GM23338 (cell line): ENCODE measurements at regions not wholly inside any gene's neighbourhood (a gene's known extent, or its start where the extent isn't known, plus 50 kb on each side); places are given as distances from the start of the nearest gene placed in this dataset.

Experiments used
- ATAC-seq: fragments of 200-7000 bp; cut with Tn5 transposase; 3 replicates; pipeline ENCODE4 v1.9.1; 2020
- DNase-seq: peaks from one replicate; pipeline ENCODE4 v3.0.0-alpha.2; 2015; ENCODE audit warnings: low spot score
- H2AFZ ChIP-seq: fragments of 200-600 bp; sonication (generic); 2 replicates; pipeline ENCODE4 v1.8.0; 2016; ENCODE audit warnings: antibody characterized with exemption, mild to moderate bottlenecking, moderate library complexity
- H3F3A ChIP-seq: fragments of 200-600 bp; sonication (generic); replicated peaks from 2 replicates; pipeline ENCODE4 v1.8.0; 2017; ENCODE audit warnings: antibody characterized with exemption, mixed run types, low read depth
- H3K27ac ChIP-seq: fragments of 200-600 bp; sonication (generic); 2 replicates; pipeline ENCODE4 v1.6.1; 2016; ENCODE audit warnings: low read depth
- H3K27me3 ChIP-seq: fragments of 200-600 bp; sonication (generic); 2 replicates; pipeline ENCODE4 v1.8.0; 2016; ENCODE audit warnings: mild to moderate bottlenecking, mixed run types, moderate library complexity; ENCODE audit not compliant: insufficient read depth
- H3K36me3 ChIP-seq: fragments of 200-600 bp; sonication (generic); 2 replicates; pipeline ENCODE4 v1.8.0; 2016; ENCODE audit warnings: mild to moderate bottlenecking; ENCODE audit not compliant: insufficient read depth
- H3K4me1 ChIP-seq: fragments of 200-600 bp; sonication (generic); 2 replicates; pipeline ENCODE4 v1.8.0; 2016; ENCODE audit warnings: mild to moderate bottlenecking, moderate library complexity; ENCODE audit not compliant: insufficient read depth
- H3K4me2 ChIP-seq: fragments of 200-600 bp; sonication (generic); 2 replicates; pipeline ENCODE4 v1.7.1; 2017; ENCODE audit warnings: mixed run types
- H3K4me3 ChIP-seq: fragments of 200-600 bp; sonication (generic); 2 replicates; pipeline ENCODE4 v1.6.1; 2016; ENCODE audit warnings: mixed run types
- H3K79me2 ChIP-seq: fragments of 200-600 bp; sonication (generic); replicated peaks from 2 replicates; pipeline ENCODE4 v1.8.0; 2017; ENCODE audit warnings: mild to moderate bottlenecking; ENCODE audit not compliant: insufficient read depth
- H3K9me2 ChIP-seq: fragments of 200-600 bp; sonication (generic); 2 replicates; pipeline ENCODE4 v1.8.0; 2017; ENCODE audit not compliant: insufficient read depth
- H4K20me1 ChIP-seq: fragments of 200-600 bp; sonication (generic); replicated peaks from 2 replicates; pipeline ENCODE4 v1.8.0; 2017; ENCODE audit warnings: mild to moderate bottlenecking; ENCODE audit not compliant: insufficient read depth
- H3K27ac Mint-ChIP-seq: 2 replicates; pipeline ENCODE4 v1.8.0; 2020; ENCODE audit warnings: inconsistent platforms, mild to moderate bottlenecking, moderate library complexity, mixed read lengths
- H3K27me3 Mint-ChIP-seq: 3 replicates; pipeline ENCODE4 v1.8.0; 2022; ENCODE audit warnings: low read depth, mild to moderate bottlenecking, moderate library complexity, mixed read lengths, inconsistent platforms; ENCODE audit not compliant: insufficient read depth, poor library complexity
- H3K36me3 Mint-ChIP-seq: 3 replicates; pipeline ENCODE4 v1.8.0; 2021; ENCODE audit warnings: low read depth, mild to moderate bottlenecking, inconsistent platforms, moderate library complexity, mixed read lengths
- H3K4me1 Mint-ChIP-seq: 3 replicates; pipeline ENCODE4 v1.8.0; 2020; ENCODE audit warnings: mild to moderate bottlenecking, inconsistent platforms, mixed read lengths
- H3K4me3 Mint-ChIP-seq: 3 replicates; pipeline ENCODE4 v1.8.0; 2021; ENCODE audit warnings: moderate library complexity, mild to moderate bottlenecking, inconsistent platforms, mixed read lengths
- H3K9me3 Mint-ChIP-seq: 3 replicates; pipeline ENCODE4 v1.8.0; 2020; ENCODE audit warnings: moderate library complexity, mild to moderate bottlenecking, inconsistent platforms, mixed read lengths
- CTCF ChIP-seq, 2 experiments: fragments of 200-600 bp in 1 of 2; sonication (generic) in 1 of 2; conservative IDR thresholded peaks; 2 replicates each; pipeline versions ENCODE4 v1.5.1 to v1.6.1; 2016 to 2017; ENCODE audit warnings: antibody characterized with exemption in 2 of 2, low read depth in 2 of 2, mild to moderate bottlenecking in 2 of 2, moderate library complexity in 1 of 2
- ETS1 ChIP-seq: IDR thresholded peaks from 2 replicates; pipeline ENCODE4 v1.6.1; 2016; ENCODE audit warnings: antibody characterized with exemption
- EZH2 ChIP-seq: fragments of 200-600 bp; sonication (generic); IDR thresholded peaks from one replicate; pipeline ENCODE4 v1.8.0; 2017; ENCODE audit warnings: antibody characterized with exemption, mild to moderate bottlenecking, low read depth; ENCODE audit not compliant: unreplicated experiment
- EZH2phosphoT487 ChIP-seq: fragments of 200-600 bp; sonication (generic); IDR thresholded peaks from one replicate; pipeline ENCODE4 v1.8.1; 2018; ENCODE audit warnings: antibody characterized with exemption; ENCODE audit not compliant: unreplicated experiment
- JUNB ChIP-seq: IDR thresholded peaks from one replicate; pipeline ENCODE4 v1.6.1; 2016; ENCODE audit warnings: antibody characterized with exemption; ENCODE audit not compliant: unreplicated experiment
- POLR2AphosphoS5 ChIP-seq: IDR thresholded peaks from 2 replicates; pipeline ENCODE4 v1.6.1; 2016; ENCODE audit warnings: antibody characterized with exemption, low read depth
- REST ChIP-seq: IDR thresholded peaks from one replicate; pipeline ENCODE4 v1.6.1; 2018; ENCODE audit warnings: antibody characterized with exemption; ENCODE audit not compliant: unreplicated experiment
- STAT1 ChIP-seq: IDR thresholded peaks from one replicate; pipeline ENCODE4 v1.6.1; 2016; ENCODE audit warnings: antibody characterized with exemption; ENCODE audit not compliant: unreplicated experiment
- ZNF114 ChIP-seq: fragments of 250-450 bp; sonication (Bioruptor Pico); IDR thresholded peaks from 2 replicates; pipeline ENCODE4 v1.5.0; 2020; ENCODE audit warnings: mild to moderate bottlenecking, moderate library complexity
- ZNF331 ChIP-seq: fragments of 250-450 bp; sonication (Bioruptor Pico); IDR thresholded peaks from 2 replicates; pipeline ENCODE4 v1.5.0; 2020; ENCODE audit warnings: low read depth, mild to moderate bottlenecking, moderate library complexity
- ZNF462 ChIP-seq: fragments of 250-450 bp; sonication (Bioruptor Pico); IDR thresholded peaks from 2 replicates; pipeline ENCODE4 v1.5.0; 2020; ENCODE audit warnings: mild to moderate bottlenecking, moderate library complexity

GRCh38 chr20:21798384-21798783 is 92.9 kb downstream of the PAX1 start:
- H3K4me3 Mint-ChIP-seq = no peak overlapping the region
- ATAC-seq = no peak
- Histone ChIP-seq H2AFZ (no peak overlapping the region), H3K27me3 (no peaks in the 10 kb centered on the region), H3F3A (no peaks in the 10 kb centered on the region), H3K36me3 (no peaks in the 10 kb centered on the region), H3K4me2 (no peak overlapping the region), H3K79me2 (no peaks in the 10 kb centered on the region), H3K9me2 (peaks cover 7% of the 10 kb centered on the region; the same call in 1 of the 2 replicates), H3K4me1 (no peaks in the 10 kb centered on the region), H3K4me3 (no peak overlapping the region), H3K27ac (no peak overlapping the region), H4K20me1 (no peaks in the 10 kb centered on the region)
- H3K9me3 Mint-ChIP-seq = peaks cover 5% of the 10 kb centered on the region; the same call in 2 of the 3 replicates
- DNase-seq = no peak
- TF ChIP-seq ZNF462 (CRISPR knock-in tag) (no peak), REST (no peak), CTCF (conservative IDR thresholded peaks at IDR 0.05; ENCODE audit: low read depth in 2 of 2) (no peak), EZH2 (no peak), EZH2phosphoT487 (no peak), ZNF331 (CRISPR knock-in tag) (no peak), JUNB (no peak), ZNF114 (CRISPR knock-in tag) (no peak), ETS1 (no peak), STAT1 (no peak), POLR2AphosphoS5 (no peak)
- peaks cover 8% of the 10 kb centered on the region for H3K27me3 Mint-ChIP-seq
- H3K4me1 Mint-ChIP-seq = no peaks in the 10 kb centered on the region
- no peaks in the 10 kb centered on the region for H3K36me3 Mint-ChIP-seq
- no peak overlapping the region for H3K27ac Mint-ChIP-seq
